HFF-Myc (cell line): ENCODE measurements at regions not wholly inside any gene's neighbourhood (a gene's known extent, or its start where the extent isn't known, plus 50 kb on each side); places are given as distances from the start of the nearest gene placed in this dataset.
A peak's percentile ranks its signal among the peaks of the same experiment; 100 is the strongest.
"Not testable (repeated sequence)": the region's sequence is repeated elsewhere in the genome, so short reads cannot be mapped to it uniquely, and the experiment has no call there.

Experiments used
- DNase-seq: peaks from one replicate; pipeline ENCODE4 v3.0.0-alpha.2; 2011; ENCODE audit warnings: low read depth; ENCODE audit errors: extremely low read depth
- H3K4me3 ChIP-seq: replicated peaks from 2 replicates; pipeline ENCODE4 v1.5.1; 2011; ENCODE audit warnings: low read depth, mild to moderate bottlenecking, control low read depth, low read length
- TF ChIP-seq, protein P1 (sequence below): IDR thresholded peaks from 2 replicates; pipeline ENCODE4 v1.5.1; 2012; ENCODE audit warnings: mild to moderate bottlenecking, low read depth, low read length, control low read depth; ENCODE audit errors: missing control alignments

DNA sequence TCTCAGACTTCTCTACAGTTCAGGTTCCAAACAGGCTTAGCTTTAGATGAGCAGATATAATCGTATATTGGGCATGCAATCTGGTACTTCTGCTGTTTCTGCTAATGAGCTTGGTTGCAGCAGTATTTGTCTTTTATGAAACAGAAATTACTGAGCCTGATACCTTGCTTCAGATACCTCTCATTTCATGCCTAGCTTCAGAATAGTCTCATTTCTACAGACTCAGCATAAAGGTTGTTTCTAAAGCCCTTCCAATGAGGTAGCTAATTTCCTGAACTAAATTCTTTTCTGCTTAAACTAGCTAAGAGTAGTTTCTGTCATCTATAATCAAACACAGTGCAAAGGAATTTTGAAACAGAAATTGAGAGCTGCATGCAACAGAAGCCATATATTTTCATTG, 275.0 kb upstream of the KITLG start:
- no peak for DNase-seq
- TF ChIP-seq, protein P1, sequence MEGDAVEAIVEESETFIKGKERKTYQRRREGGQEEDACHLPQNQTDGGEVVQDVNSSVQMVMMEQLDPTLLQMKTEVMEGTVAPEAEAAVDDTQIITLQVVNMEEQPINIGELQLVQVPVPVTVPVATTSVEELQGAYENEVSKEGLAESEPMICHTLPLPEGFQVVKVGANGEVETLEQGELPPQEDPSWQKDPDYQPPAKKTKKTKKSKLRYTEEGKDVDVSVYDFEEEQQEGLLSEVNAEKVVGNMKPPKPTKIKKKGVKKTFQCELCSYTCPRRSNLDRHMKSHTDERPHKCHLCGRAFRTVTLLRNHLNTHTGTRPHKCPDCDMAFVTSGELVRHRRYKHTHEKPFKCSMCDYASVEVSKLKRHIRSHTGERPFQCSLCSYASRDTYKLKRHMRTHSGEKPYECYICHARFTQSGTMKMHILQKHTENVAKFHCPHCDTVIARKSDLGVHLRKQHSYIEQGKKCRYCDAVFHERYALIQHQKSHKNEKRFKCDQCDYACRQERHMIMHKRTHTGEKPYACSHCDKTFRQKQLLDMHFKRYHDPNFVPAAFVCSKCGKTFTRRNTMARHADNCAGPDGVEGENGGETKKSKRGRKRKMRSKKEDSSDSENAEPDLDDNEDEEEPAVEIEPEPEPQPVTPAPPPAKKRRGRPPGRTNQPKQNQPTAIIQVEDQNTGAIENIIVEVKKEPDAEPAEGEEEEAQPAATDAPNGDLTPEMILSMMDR: no peak
- no peak overlapping the region for H3K4me3 ChIP-seq

DNA sequence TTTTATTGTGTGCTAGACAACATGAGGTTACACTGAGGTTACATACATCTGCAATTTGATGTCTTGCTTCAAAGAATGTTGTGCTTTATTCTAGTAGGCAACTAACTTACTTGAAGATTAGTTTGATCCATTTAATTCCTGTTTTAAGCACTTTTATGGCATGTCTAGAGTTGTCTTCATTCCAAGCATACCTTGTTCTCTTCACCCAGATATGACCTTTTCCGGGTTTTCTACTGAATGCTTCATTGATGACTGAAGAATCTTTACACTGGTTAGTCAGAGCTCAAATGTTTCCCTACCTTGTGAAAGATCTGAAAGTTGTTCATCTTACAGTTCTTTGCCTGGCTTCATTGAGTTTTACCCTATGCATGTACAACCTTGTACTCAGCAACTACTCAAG, 274.0 kb upstream of the KITLG start:
- peak; percentile 17 for DNase-seq
- no peak overlapping the region for H3K4me3 ChIP-seq
- TF ChIP-seq, protein P1: no peak

DNA sequence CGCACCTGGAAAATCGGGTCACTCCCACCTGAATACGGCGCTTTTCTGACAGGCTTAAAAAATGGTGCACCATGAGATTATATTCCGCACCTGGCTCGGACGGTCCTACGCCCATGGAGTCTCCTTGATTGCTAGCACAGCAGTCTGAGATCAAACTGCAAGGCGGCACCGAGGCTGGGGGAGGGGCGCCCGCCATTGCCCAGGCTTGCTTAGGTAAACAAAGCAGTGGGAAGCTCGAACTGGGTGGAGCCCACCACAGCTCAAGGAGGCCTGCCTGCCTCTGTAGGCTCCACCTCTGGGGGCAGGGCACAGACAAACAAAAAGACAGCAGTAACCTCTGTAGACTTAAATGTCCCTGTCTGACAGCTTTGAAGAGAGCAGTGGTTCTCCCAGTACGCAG, 267.0 kb upstream of the KITLG start:
- DNase-seq, H3K4me3 ChIP-seq: not testable (repeated sequence)

DNA sequence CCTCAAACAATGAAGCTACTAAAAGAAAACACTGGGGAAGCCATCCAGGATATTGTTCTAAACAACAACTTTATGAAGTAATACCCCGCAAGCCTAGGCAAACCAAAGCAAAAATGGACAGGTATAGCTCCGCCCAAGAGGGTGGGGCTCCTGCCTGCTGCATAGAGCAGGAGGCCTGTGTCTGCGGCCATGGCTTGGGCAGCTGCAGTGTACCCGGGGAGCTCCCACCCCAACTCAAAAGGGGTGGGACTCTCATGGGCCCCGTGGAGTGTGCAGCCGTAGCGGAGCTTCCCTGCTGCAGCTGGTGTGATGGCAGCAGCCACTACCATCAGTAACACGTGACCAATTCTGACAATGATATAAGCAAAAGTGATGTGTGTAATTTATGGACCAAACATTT, 264.2 kb upstream of the KITLG start:
- TF ChIP-seq, protein P1: no peak
- DNase-seq: no peak
- H3K4me3 ChIP-seq: no peak overlapping the region

DNA sequence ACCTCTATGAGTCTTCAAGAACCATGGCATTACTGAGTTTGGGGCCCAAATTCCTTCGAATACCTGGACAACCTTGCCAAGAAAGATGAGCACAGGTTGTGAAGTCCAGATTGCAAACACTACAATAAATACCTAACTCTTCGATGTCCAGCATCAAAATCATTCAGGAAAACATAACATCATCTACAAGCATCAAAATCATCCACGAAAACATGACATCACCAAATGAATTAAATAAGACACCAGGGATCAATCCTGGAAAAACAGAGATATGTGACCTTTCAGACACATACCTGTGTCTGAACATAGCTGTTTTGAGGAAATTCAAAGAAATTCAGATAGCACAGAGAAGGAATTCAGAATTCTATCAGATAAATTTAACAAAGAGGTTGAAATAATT, 262.0 kb upstream of the KITLG start:
- no peak for DNase-seq
- no peak overlapping the region for H3K4me3 ChIP-seq
- TF ChIP-seq, protein P1: no peak

DNA sequence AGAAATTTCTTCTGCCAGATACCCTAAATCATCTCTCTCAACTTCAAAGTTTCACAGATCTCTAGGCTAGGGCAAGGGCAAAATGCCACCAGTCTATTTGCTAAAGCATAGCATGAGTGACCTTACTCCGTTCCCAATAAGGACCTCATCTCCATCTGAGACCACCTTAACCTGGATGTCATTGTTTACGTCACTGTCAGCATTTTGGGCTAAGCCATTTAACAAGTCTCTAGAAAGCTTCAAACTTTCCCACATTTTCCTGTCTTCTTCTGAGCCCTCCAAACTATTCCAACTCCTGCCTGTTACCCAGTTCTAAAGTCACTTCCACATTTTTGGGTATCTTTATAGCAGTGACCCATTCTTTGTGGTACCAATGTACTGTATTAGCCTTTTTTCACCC, 259.2 kb upstream of the KITLG start:
- H3K4me3 ChIP-seq: no peak overlapping the region
- TF ChIP-seq, protein P1: no peak
- DNase-seq: no peak

DNA sequence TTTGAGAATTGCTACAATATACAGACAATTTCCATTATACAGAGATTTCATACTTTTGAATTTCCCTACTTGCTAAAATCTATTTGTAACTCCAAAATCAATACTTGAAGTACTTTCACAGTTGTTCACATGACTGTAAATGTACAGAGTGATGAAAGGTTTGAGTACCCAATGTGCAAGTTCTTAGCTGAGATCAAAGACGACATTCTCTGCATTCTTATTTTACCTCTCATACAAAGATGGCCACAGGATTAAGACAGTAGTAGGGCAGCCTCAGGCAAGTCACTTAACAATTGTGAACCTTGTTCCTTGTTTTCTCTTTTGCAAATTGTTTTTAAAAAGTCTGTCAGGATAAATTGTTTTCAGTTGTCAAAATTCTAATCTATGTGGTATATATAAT, 255.9 kb upstream of the KITLG start:
- DNase-seq: no peak
- TF ChIP-seq, protein P1: no peak
- no peak overlapping the region for H3K4me3 ChIP-seq
